C1 segment of cervical spinal cord (tissue), 14 donors: ENCODE measurements at regions not wholly inside any gene's neighbourhood (a gene's known extent, or its start where the extent isn't known, plus 50 kb on each side); places are given as distances from the start of the nearest gene placed in this dataset.

ENCODE experiments used
- DNase-seq, 14 donors: peaks; one replicate each; lab custom pipeline; 2025; lab: John Stamatoyannopoulos, UW

DNA sequence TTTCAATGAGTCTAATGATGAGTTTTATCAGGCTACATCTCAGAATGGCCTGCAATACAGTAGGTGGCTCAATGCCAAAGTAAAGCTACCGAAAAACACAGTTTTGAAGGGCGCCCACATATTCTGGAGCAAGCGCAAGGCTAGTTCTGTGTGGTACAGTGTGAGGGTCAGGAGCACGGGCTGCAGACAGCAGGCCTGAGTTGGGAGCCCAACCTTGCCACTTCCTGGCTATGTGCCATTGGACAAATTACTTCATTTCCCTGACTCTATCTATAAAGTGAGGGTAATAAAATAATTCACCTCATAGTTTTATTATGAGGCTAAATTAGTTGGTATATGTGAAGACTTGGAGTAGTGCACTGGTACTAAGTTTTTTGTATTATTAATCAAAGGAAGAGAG, 150.7 kb downstream of the OPN5 start:
- DNase-seq, result no peak

DNA sequence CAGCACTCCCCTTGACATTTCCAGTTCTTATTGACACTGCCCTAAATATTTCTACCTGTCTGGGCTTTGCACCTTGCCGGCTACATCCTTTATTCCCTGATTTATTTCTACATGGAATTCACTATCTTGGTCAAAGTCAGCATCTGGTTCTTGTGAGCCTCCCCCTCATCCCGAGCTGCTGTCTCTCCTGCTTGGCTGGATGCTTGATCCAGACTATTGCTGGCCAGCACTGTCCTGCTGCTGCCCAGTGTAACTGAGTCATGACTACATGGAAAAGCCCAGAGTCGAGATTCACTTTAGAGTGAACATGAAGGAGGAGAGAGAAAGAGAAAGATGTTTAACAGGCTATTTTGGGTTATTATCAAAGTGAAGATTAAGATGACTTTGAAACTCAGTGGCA, 142.2 kb downstream of the OPN5 start:
- DNase-seq, result no peak

DNA sequence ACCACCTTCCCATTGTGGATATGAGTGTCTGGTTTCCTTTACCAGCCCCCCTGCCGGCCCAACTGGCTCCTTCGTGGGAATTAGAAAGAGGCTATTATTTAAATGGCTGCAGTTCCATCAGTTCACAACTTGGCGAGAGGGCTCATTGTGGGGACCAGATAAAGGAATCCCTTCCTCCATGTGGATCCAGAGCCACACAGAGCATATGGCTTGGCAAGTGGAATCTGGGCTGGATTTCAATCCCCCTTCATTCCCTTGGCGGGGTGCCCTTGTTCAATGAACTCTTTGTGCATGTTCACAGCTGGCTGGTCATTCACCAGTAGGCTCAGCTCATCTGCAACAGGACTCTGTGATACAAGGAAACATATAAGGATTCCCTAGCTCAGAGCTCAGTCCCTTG, 140.6 kb downstream of the OPN5 start:
- peak in 13 of 14 donors; percentile 3 to 73 (median 47) for DNase-seq

- DNase-seq, result no peak
Measured at GRCh38 chr6:47919875-47920274, 138.0 kb downstream of the OPN5 start.

- DNase-seq, result no peak
Measured at GRCh38 chr6:47917811-47918210, 136.0 kb downstream of the OPN5 start.

GRCh38 chr6:47917202-47917601, 135.4 kb downstream of the OPN5 start:
- DNase-seq, result no peak

- no peak for DNase-seq
Measured at GRCh38 chr6:47915017-47915416, 133.2 kb downstream of the OPN5 start.

DNA sequence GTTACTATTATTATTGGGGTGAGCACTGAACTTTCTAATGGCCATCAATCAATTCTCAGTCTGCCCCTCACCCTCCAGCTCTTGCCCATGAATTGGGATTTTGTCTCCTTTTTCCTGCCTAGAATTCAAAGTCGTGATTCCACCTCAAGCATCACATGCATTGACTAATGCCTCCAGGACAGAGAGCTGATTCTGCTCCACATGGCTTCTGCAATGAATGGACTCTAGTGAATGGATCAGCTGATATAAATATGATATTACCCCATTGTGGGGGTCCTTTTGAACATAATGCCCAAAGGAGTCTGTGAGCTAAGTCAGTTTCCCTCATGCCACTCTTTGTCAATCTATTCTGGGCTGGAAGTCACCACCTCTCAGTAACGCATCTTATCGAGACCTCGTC, 126.4 kb downstream of the OPN5 start:
- DNase-seq, result no peak

GRCh38 chr6:47905717-47906116, 123.9 kb downstream of the OPN5 start:
- no peak for DNase-seq

DNA sequence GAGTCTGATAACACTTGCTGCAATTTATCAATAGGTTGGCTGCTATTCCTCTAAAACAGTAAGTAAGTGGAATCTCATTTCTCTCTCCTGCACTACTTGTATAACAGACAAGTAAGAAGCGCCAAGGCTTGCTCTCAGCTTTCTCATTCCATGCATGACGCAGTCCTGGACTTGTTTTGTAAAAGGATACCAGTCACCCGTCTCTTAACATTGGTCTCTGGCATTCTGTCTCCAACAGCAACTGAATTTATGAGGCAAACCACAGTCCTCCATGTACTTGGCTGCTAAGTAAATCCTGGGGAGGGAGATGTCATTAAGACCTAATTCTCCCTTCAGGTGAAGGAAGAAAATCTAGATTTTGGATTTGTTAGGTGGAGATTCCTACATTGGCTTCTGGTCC, 115.4 kb downstream of the OPN5 start:
- DNase-seq, result peak in 1 of 14 donors; percentile 5

DNA sequence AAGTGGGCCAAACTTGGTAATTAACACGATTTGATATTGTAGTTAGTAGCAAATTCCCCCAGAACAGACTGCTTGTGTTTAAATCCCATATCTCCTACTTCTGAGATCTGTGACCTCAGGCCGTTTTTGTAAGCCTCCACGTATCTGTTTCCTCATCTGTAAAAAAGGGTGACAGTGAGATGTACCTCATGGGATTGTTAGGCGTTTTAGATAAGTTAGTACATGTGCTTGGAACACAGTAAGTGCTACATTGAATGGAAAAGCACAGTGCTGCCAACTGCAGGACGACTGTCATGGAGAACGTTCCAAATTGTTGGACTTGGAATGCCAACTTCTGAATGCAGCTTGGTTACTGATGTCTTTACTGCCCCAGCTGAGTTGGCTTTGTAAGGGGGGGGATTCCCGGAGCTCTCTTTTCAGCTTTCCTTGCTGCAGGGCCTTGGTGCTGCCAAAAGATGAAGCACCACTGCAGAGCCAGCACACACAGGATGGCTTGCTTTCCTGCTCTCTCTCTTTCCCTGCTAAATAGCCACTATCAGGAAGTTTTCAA, 108.6 kb downstream of the OPN5 start:
- DNase-seq, result peak in 6 of 14 donors; percentile 6 to 49 (median 18)

- no peak for DNase-seq
Measured at GRCh38 chr6:47879015-47879414, 97.2 kb downstream of the OPN5 start.
